K562 (cell line): ENCODE measurements at regions not wholly inside any gene's neighbourhood (a gene's known extent, or its start where the extent isn't known, plus 50 kb on each side); places are given as distances from the start of the nearest gene placed in this dataset.

Experiments
- ASH1L ChIP-seq: fragments of 450-650 bp; IDR thresholded peaks from 2 replicates; pipeline ENCODE4 v1.6.1; 2018; ENCODE audit warnings: borderline replicate concordance, mild to moderate bottlenecking, low read depth; ENCODE audit not compliant: partially characterized antibody
- ATF4 ChIP-seq: fragments of 450-650 bp; formaldehyde crosslinking; IDR thresholded peaks from 2 replicates; pipeline ENCODE4 v1.4.0; 2022; ENCODE audit warnings: mild to moderate bottlenecking, moderate library complexity
- BDP1 ChIP-seq: IDR thresholded peaks from 3 replicates; pipeline ENCODE4 v1.6.1; 2011; ENCODE audit not compliant: insufficient read length, insufficient read depth
- C11orf30 ChIP-seq: fragments of 450-650 bp; IDR thresholded peaks from 2 replicates; pipeline ENCODE4 v1.6.1; 2016; ENCODE audit warnings: low read depth, mild to moderate bottlenecking
- CAMTA2 ChIP-seq: fragments of 250-450 bp; sonication (Bioruptor Pico); conservative IDR thresholded peaks from 2 replicates; pipeline ENCODE4 v1.5.1; 2022
- E2F4 ChIP-seq: sonication (generic); formaldehyde crosslinking; IDR thresholded peaks from 2 replicates; pipeline ENCODE4 v1.8.0; 2022; ENCODE audit warnings: mild to moderate bottlenecking, low read depth, missing genetic modification reagents
- JUN ChIP-seq, 2 experiments: sonication (generic) in 1 of 2; formaldehyde crosslinking in 1 of 2; IDR thresholded peaks; 2 replicates each; pipeline versions ENCODE4 v1.6.1 to v1.8.0; 2012 to 2022; ENCODE audit warnings: borderline replicate concordance in 2 of 2, mild to moderate bottlenecking in 2 of 2, improper control_type of control experiment in 1 of 2, low read depth in 1 of 2, low read length in 1 of 2, missing genetic modification reagents in 1 of 2
- MEF2A ChIP-seq: IDR thresholded peaks from 2 replicates; pipeline ENCODE4 v1.6.1; 2011; ENCODE audit warnings: low read depth, mild to moderate bottlenecking, low read length, moderate library complexity; ENCODE audit not compliant: control insufficient read depth
- POLR2B ChIP-seq: fragments of 450-650 bp; IDR thresholded peaks from 2 replicates; pipeline ENCODE4 v1.6.1; 2018; ENCODE audit warnings: low read depth; ENCODE audit not compliant: partially characterized antibody
- POLR2G ChIP-seq: fragments of 200-400 bp; formaldehyde crosslinking; IDR thresholded peaks from 2 replicates; pipeline ENCODE4 v1.6.1; 2017; ENCODE audit warnings: low read depth, mild to moderate bottlenecking, antibody characterized with exemption, low read length, moderate library complexity
- PTTG1 ChIP-seq: fragments of 450-650 bp; IDR thresholded peaks from 2 replicates; pipeline ENCODE4 v1.6.1; 2016; ENCODE audit warnings: low read depth, mild to moderate bottlenecking, missing genetic modification characterization, missing compliant biosample characterization
- RBM25 ChIP-seq: fragments of 200-400 bp; formaldehyde crosslinking; IDR thresholded peaks from 2 replicates; pipeline ENCODE4 v1.6.1; 2018; ENCODE audit warnings: low read length, low read depth, moderate library complexity; ENCODE audit not compliant: severe bottlenecking
- RERE ChIP-seq: sonication (generic); formaldehyde crosslinking; IDR thresholded peaks from 2 replicates; pipeline ENCODE4 v1.8.0; 2023; ENCODE audit warnings: missing genetic modification reagents, mild to moderate bottlenecking, borderline replicate concordance
- TRIM24 ChIP-seq, 2 experiments: fragments of 450-650 bp; IDR thresholded peaks; 2 replicates each; pipeline ENCODE4 v1.6.1; 2016
- ZNF184 ChIP-seq: sonication (generic); formaldehyde crosslinking; IDR thresholded peaks from 2 replicates; pipeline ENCODE4 v1.5.0; 2020; ENCODE audit warnings: missing genetic modification reagents
- ZNF232 ChIP-seq: sonication (generic); formaldehyde crosslinking; IDR thresholded peaks from 2 replicates; pipeline ENCODE4 v1.8.0; 2022; ENCODE audit warnings: mild to moderate bottlenecking, missing genetic modification reagents
- ZNF280A ChIP-seq: fragments of 450-650 bp; IDR thresholded peaks from 2 replicates; pipeline ENCODE4 v1.6.1; 2018; ENCODE audit warnings: mild to moderate bottlenecking, low read depth; ENCODE audit not compliant: partially characterized antibody
- ZNF395 ChIP-seq: fragments of 200-800 bp; sonication (Bioruptor generic); IDR thresholded peaks from 2 replicates; pipeline ENCODE4 v1.6.1; 2017; ENCODE audit warnings: missing genetic modification characterization, missing compliant biosample characterization

GRCh38 chr7:119905495-119905894 is 367.5 kb upstream of the KCND2 start (continued):
- TF ChIP-seq ATF4 (CRISPR knock-in tag) (peak; percentile 69; the same call in 1 of the 2 replicates), MEF2A (no peak), JUN (IDR thresholded peaks at IDR 0.05; ENCODE audit: borderline replicate concordance, low read depth, low read length) (no peak), JUN (CRISPR knock-in tag; IDR thresholded peaks at IDR 0.05; ENCODE audit: borderline replicate concordance) (no peak), PTTG1 (tag) (no peak), BDP1 (no peak), RERE (CRISPR knock-in tag) (no peak), TRIM24 (IDR thresholded peaks at IDR 0.05) (no peak), CAMTA2 (CRISPR knock-in tag) (no peak), RBM25 (no peak), ZNF184 (CRISPR knock-in tag) (no peak), POLR2B (no peak), POLR2G (0 out of 2 replicates have a peak, but pooled peaks have one; percentile 41), ASH1L (no peak), E2F4 (CRISPR knock-in tag) (no peak), ZNF232 (CRISPR knock-in tag) (no peak), C11orf30 (no peak), ZNF280A (no peak), ZNF395 (CRISPR knock-in tag) (no peak)
